ENCODE measurements at regions not wholly inside any gene's neighbourhood (a gene's known extent, or its start where the extent isn't known, plus 50 kb on each side); places are given as distances from the start of the nearest gene placed in this dataset.

- BruUV-seq (replicated peaks), result no TSS peak
- Histone ChIP-seq H4K20me1 (ENCODE audit: insufficient read depth, low read length) (no peaks in the 10 kb centered on the region), H3K4me1 (ENCODE audit: insufficient read depth, low read length, poor library complexity, severe bottlenecking) (no peaks in the 10 kb centered on the region), H3K4me3 (ENCODE audit: low read depth, low read length, poor library complexity, severe bottlenecking) (no peak overlapping the region), H3K79me2 (ENCODE audit: insufficient read depth, low read depth, low read length) (no peaks in the 10 kb centered on the region), H3K27ac (ENCODE audit: low read depth, low read length, poor library complexity, severe bottlenecking) (no peak overlapping the region), H3K4me2 (ENCODE audit: low read length) (no peak overlapping the region), H3K36me3 (ENCODE audit: insufficient read depth, low read length) (no peaks in the 10 kb centered on the region), H3K9me3 (ENCODE audit: low read length) (no peaks in the 10 kb centered on the region), H3K9me2 (ENCODE audit: insufficient read depth, low read length) (no peaks in the 10 kb centered on the region), H2AFZ (ENCODE audit: low read length) (no peak overlapping the region)
- ChIA-PET CTCF (ENCODE audit: unreplicated experiment) (interaction anchor here (0.6 kb wide), 1 partner anchor 93 kb away, joined by 4 read pairs; no protein-coding TSS in a partner anchor), POLR2A (interaction anchor here (0.6 kb wide), 1 partner anchor 178 kb away, joined by 3 read pairs; no protein-coding TSS in a partner anchor)
- intact Hi-C loops (cut with micrococcal nuclease; ENCODE audit: unreplicated experiment), result no loop called here
- DNase-seq (ENCODE audit: low spot score), result no peak
- no peak for TF ChIP-seq EZH2phosphoT487 (IDR thresholded peaks at IDR 0.05; ENCODE audit: borderline replicate concordance, low read depth, low read length)
- TF ChIP-seq, protein P1, sequence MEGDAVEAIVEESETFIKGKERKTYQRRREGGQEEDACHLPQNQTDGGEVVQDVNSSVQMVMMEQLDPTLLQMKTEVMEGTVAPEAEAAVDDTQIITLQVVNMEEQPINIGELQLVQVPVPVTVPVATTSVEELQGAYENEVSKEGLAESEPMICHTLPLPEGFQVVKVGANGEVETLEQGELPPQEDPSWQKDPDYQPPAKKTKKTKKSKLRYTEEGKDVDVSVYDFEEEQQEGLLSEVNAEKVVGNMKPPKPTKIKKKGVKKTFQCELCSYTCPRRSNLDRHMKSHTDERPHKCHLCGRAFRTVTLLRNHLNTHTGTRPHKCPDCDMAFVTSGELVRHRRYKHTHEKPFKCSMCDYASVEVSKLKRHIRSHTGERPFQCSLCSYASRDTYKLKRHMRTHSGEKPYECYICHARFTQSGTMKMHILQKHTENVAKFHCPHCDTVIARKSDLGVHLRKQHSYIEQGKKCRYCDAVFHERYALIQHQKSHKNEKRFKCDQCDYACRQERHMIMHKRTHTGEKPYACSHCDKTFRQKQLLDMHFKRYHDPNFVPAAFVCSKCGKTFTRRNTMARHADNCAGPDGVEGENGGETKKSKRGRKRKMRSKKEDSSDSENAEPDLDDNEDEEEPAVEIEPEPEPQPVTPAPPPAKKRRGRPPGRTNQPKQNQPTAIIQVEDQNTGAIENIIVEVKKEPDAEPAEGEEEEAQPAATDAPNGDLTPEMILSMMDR (conservative IDR thresholded peaks at IDR 0.05; ENCODE audit: low read length), result no peak
Observed at GRCh38 chr17:54530398-54530797, 370.3 kb upstream of the TOM1L1 start.

- no peaks in the 10 kb centered on the region for H3K79me2 ChIP-seq (ENCODE audit: insufficient read depth, low read depth, low read length)
- H3K9me3 ChIP-seq (ENCODE audit: low read length), result no peaks in the 10 kb centered on the region
- H3K9me2 ChIP-seq (ENCODE audit: insufficient read depth, low read length), result no peaks in the 10 kb centered on the region
- BruUV-seq (replicated peaks), result no TSS peak
- intact Hi-C loops (cut with micrococcal nuclease; ENCODE audit: unreplicated experiment), result no loop called here
- H4K20me1 ChIP-seq (ENCODE audit: insufficient read depth, low read length), result no peaks in the 10 kb centered on the region
- DNase-seq (ENCODE audit: low spot score), result no peak
- H2AFZ ChIP-seq (ENCODE audit: low read length), result no peak overlapping the region
- no peak for TF ChIP-seq EZH2phosphoT487 (IDR thresholded peaks at IDR 0.05; ENCODE audit: borderline replicate concordance, low read depth, low read length)
- TF ChIP-seq, protein P1 (conservative IDR thresholded peaks at IDR 0.05; ENCODE audit: low read length), result no peak
- ChIA-PET CTCF (ENCODE audit: unreplicated experiment) (no interaction called here), POLR2A (no interaction called here)
- no peaks in the 10 kb centered on the region for H3K4me1 ChIP-seq (ENCODE audit: insufficient read depth, low read length, poor library complexity, severe bottlenecking)
- no peak overlapping the region for H3K27ac ChIP-seq (ENCODE audit: low read depth, low read length, poor library complexity, severe bottlenecking)
- H3K4me3 ChIP-seq (ENCODE audit: low read depth, low read length, poor library complexity, severe bottlenecking), result no peak overlapping the region
- H3K4me2 ChIP-seq (ENCODE audit: low read length), result no peak overlapping the region
- H3K36me3 ChIP-seq (ENCODE audit: insufficient read depth, low read length), result no peaks in the 10 kb centered on the region
Observed at GRCh38 chr17:54536306-54536705, 364.3 kb upstream of the TOM1L1 start.

DNA sequence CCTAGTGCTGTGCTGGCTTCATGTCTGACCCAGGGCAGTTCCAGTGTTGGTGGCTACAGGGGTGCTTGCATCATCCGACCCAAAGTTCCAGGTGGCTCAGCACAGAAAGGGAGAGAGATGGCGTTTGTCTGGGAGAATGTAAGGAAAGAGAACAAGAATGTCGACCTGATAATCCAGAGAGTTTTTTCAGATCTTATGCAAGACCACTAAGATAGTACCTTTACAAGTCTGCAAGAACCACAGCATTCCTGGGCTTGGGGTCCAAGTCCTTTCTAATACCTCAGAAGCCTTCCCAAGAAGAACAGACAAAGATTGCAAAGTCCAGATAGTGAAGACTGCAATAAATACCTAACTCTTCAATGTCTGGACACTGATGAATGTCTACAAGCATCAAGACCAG is 363.0 kb upstream of the TOM1L1 start:
- no peak overlapping the region for H3K4me3 ChIP-seq (ENCODE audit: low read depth, low read length, poor library complexity, severe bottlenecking)
- H3K4me2 ChIP-seq (ENCODE audit: low read length), result no peak overlapping the region
- intact Hi-C loops (cut with micrococcal nuclease; ENCODE audit: unreplicated experiment), result no loop called here
- no peak overlapping the region for H2AFZ ChIP-seq (ENCODE audit: low read length)
- H3K4me1 ChIP-seq (ENCODE audit: insufficient read depth, low read length, poor library complexity, severe bottlenecking), result no peaks in the 10 kb centered on the region
- no peaks in the 10 kb centered on the region for H3K79me2 ChIP-seq (ENCODE audit: insufficient read depth, low read depth, low read length)
- H3K36me3 ChIP-seq (ENCODE audit: insufficient read depth, low read length), result no peaks in the 10 kb centered on the region
- CTCF ChIA-PET (ENCODE audit: unreplicated experiment), result no interaction called here
- H3K9me3 ChIP-seq (ENCODE audit: low read length), result no peaks in the 10 kb centered on the region
- DNase-seq (ENCODE audit: low spot score), result no peak
- POLR2A ChIA-PET, result interaction anchor here (0.6 kb wide), 1 partner anchor 111 kb away, joined by 3 read pairs; no protein-coding TSS in a partner anchor
- no peak overlapping the region for H3K27ac ChIP-seq (ENCODE audit: low read depth, low read length, poor library complexity, severe bottlenecking)
- H3K9me2 ChIP-seq (ENCODE audit: insufficient read depth, low read length), result no peaks in the 10 kb centered on the region
- TF ChIP-seq, protein P1 (conservative IDR thresholded peaks at IDR 0.05; ENCODE audit: low read length), result no peak
- TF ChIP-seq EZH2phosphoT487 (IDR thresholded peaks at IDR 0.05; ENCODE audit: borderline replicate concordance, low read depth, low read length), result no peak
- no peaks in the 10 kb centered on the region for H4K20me1 ChIP-seq (ENCODE audit: insufficient read depth, low read length)
- BruUV-seq (replicated peaks), result no TSS peak
